ENCODE measurements at regions not wholly inside any gene's neighbourhood (a gene's known extent, or its start where the extent isn't known, plus 50 kb on each side); places are given as distances from the start of the nearest gene placed in this dataset.

DNA sequence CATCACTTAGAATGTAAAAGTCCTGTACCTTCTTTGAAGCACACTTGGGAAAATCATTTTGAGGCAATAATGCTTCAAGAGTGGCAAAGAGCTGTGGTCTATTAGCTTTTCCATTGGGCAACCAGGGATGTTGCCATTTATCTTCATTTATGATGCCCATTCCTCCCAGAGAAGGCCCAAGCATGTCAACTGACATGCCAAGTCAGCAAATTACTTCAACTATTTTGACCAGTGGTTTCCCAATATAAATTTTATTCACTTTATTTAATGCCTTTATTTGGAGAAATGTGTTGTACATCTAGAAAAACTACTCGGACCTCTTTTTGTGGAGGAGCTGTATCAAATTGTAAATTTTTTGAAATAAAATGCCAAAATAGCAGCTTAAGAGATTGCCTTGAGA is 164.1 kb upstream of the PCSK2 start:
- TF ChIP-seq, protein P1, sequence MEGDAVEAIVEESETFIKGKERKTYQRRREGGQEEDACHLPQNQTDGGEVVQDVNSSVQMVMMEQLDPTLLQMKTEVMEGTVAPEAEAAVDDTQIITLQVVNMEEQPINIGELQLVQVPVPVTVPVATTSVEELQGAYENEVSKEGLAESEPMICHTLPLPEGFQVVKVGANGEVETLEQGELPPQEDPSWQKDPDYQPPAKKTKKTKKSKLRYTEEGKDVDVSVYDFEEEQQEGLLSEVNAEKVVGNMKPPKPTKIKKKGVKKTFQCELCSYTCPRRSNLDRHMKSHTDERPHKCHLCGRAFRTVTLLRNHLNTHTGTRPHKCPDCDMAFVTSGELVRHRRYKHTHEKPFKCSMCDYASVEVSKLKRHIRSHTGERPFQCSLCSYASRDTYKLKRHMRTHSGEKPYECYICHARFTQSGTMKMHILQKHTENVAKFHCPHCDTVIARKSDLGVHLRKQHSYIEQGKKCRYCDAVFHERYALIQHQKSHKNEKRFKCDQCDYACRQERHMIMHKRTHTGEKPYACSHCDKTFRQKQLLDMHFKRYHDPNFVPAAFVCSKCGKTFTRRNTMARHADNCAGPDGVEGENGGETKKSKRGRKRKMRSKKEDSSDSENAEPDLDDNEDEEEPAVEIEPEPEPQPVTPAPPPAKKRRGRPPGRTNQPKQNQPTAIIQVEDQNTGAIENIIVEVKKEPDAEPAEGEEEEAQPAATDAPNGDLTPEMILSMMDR (IDR thresholded peaks at IDR 0.05) = no peak
- TF ChIP-seq POLR2A (IDR thresholded peaks at IDR 0.05) = no peak

All from upper lobe of left lung (tissue), 4 donors.